ENCODE measurements at regions not wholly inside any gene's neighbourhood (a gene's known extent, or its start where the extent isn't known, plus 50 kb on each side); places are given as distances from the start of the nearest gene placed in this dataset.

DNA sequence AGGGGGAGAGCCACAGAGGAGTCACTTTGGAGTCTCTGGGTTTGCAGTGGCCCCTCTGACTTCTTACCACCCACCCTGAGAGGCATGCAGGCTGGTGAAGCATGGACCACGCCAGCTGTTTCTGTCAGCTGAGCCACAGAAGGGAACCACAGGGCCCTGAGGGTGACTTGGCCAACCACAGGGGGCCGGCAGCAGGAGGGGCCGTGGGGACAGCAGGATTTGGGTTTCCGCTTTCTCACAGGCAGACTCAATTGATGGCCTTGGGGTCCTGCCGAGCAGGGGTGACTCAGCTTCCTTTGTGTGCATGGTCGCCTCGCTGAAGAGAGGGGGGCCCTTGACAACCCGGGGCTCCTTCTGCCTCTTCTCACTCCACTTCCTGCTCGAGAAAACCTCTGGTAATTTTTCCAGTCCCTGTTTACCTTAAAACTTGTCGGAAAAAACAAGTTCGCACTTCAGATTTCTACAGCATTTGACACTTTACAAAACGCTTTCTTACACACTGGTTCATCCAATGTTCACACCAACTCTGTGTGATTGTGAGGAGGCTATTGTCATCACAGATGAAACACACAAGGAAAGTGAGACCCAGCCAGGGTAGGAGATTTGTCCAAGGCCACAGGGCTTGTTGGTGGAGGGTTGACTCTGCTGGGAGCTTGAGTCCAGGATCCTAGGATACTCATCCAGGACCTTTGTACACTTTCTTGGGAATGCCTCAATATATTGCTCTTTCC, 311.2 kb downstream of the LPIN1 start:
- DNase-seq (ENCODE audit: low read depth): no peak
- TF ChIP-seq, protein P1, sequence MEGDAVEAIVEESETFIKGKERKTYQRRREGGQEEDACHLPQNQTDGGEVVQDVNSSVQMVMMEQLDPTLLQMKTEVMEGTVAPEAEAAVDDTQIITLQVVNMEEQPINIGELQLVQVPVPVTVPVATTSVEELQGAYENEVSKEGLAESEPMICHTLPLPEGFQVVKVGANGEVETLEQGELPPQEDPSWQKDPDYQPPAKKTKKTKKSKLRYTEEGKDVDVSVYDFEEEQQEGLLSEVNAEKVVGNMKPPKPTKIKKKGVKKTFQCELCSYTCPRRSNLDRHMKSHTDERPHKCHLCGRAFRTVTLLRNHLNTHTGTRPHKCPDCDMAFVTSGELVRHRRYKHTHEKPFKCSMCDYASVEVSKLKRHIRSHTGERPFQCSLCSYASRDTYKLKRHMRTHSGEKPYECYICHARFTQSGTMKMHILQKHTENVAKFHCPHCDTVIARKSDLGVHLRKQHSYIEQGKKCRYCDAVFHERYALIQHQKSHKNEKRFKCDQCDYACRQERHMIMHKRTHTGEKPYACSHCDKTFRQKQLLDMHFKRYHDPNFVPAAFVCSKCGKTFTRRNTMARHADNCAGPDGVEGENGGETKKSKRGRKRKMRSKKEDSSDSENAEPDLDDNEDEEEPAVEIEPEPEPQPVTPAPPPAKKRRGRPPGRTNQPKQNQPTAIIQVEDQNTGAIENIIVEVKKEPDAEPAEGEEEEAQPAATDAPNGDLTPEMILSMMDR (IDR thresholded peaks at IDR 0.05; ENCODE audit: control insufficient read depth, extremely low read depth, insufficient read depth): no peak
- H3K4me3 ChIP-seq (ENCODE audit: low read depth, low read length): no peak overlapping the region

DNA sequence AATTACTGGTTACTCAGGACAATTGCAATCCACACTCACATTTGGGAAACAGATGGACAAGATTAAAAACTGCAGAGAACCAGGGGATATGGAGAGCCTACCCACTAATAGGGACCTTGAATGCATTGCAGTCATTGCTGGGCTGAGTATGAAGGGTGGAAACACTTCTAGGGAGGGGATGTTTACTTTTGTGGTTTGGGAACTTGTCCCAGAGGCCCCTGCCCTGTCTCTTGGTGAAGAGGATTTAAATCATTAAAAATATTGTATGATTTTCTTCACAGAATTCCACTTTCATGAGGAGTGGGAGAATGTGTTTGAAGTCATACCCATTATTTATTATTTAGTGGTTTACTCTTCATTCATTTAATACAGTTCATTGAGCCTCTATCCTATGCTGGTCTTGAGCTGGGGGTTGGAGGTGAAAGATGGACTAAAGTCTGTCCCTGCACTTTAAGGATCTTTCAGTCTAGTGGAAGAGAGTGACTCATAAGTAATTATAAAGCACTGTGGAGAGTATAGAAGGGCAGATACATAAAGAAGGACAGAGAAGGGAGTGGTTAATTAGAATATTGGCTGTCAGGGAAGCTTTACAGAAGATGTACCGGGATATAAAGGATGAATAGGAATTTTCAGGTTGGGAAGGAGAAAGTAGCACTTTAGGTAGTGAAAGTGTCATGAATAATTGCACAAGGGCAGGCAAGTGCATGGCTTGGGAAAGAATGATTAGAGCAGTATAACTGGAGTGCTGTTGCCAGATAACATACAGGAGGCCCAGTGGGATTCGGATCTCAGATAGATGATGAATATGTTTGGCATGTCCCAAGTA, 313.4 kb downstream of the LPIN1 start:
- TF ChIP-seq, protein P1 (IDR thresholded peaks at IDR 0.05; ENCODE audit: control insufficient read depth, extremely low read depth, insufficient read depth): no peak
- no peak overlapping the region for H3K4me3 ChIP-seq (ENCODE audit: low read depth, low read length)
- DNase-seq (ENCODE audit: low read depth): no peak

DNA sequence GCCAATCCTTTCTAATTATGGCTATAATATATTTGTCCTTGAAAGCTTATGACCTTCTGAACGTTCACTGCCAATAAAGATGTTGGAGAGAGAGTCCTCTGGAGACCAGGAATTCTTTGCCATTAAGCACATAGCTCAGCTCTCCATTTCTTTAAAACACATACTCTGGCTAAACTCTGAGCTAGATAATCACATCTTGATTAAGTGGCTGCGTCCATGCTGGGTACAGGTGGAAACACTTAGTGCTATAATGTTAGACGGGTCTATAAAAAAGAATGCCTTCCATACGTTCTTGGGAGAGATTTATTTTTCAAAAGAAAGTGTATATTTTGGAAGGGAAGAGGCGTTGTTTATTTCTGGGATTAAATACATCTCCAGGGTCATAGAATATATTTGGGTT, 314.5 kb downstream of the LPIN1 start:
- DNase-seq (ENCODE audit: low read depth): no peak
- H3K4me3 ChIP-seq (ENCODE audit: low read depth, low read length): no peak overlapping the region
- TF ChIP-seq, protein P1 (IDR thresholded peaks at IDR 0.05; ENCODE audit: control insufficient read depth, extremely low read depth, insufficient read depth): no peak

DNA sequence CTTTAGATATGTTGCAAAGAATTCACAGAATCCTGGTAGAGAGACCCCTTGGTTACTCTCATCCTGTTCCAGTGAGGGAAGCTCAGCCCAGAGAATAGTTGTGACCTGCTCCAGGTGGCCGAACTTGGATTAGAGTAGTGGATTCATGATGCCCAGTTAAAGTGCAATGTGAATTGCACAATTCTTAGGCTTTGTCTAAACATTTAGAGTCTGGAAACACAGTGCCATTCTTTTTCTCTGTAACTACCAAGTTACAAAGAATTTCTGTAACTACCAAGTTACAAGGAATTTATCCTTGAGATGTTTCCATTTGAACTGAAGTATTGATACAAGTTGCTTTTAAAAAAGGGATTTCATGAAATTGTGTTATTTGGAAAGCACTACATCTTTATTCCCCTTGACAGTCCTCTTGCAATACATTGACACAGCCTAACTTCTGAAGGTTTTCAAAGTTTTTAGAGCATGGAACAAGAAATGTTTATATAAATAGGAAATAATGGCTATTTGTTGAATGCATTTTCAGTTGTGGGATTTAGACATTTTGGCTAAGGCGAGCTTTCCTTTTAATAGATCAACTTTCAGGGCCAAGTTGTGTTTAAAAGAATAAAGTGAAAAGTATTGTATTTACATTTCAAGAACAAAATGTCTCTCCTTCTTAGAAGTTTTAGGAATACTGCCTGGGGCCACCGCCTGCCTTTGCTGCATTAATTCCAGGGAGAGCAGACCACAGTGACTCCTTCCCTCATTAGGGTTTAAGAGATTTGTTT, 315.0 kb downstream of the LPIN1 start:
- no peak overlapping the region for H3K4me3 ChIP-seq (ENCODE audit: low read depth, low read length)
- DNase-seq (ENCODE audit: low read depth): peak; percentile 18
- TF ChIP-seq, protein P1 (IDR thresholded peaks at IDR 0.05; ENCODE audit: control insufficient read depth, extremely low read depth, insufficient read depth): no peak

DNA sequence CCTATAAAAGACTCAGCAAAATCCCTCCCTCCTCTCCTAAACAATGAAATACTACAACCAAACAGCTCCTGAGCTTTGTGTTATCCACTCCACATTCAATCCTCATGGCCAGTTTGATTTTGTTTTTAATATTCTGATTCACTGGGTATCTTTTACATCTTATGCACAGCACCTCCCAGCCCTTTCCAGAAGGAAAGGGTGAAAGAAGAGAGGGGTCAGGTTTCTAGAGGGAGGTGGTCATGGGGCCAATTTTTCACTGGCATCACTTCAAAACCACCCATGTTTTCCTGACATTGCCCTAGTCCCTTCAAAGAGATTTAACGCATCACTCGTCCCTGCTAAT, 315.6 kb downstream of the LPIN1 start:
- no peak for DNase-seq (ENCODE audit: low read depth)
- H3K4me3 ChIP-seq (ENCODE audit: low read depth, low read length): no peak overlapping the region
- TF ChIP-seq, protein P1 (IDR thresholded peaks at IDR 0.05; ENCODE audit: control insufficient read depth, extremely low read depth, insufficient read depth): no peak

DNA sequence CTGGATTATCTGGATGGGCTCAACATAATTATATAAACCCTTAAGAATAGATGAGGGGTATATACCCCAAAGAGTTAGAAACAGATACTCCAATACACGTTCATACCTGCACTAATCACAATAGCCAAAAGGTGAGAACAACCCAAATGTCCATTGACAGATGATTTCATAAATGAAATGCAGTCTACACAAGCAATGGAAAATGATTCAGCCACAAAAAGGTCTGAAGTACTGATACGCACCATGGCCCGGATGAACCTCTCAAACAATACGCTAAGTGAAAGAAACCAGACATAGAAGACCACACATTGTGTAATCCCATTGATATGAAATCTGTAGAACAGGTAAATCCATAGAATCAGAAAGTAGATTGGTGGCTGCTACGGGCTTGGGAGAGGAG, 316.8 kb downstream of the LPIN1 start:
- no peak for DNase-seq (ENCODE audit: low read depth)
- no peak overlapping the region for H3K4me3 ChIP-seq (ENCODE audit: low read depth, low read length)
- TF ChIP-seq, protein P1 (IDR thresholded peaks at IDR 0.05; ENCODE audit: control insufficient read depth, extremely low read depth, insufficient read depth): no peak

All from LNCaP clone FGC (cell line).